ENCODE measurements at regions not wholly inside any gene's neighbourhood (a gene's known extent, or its start where the extent isn't known, plus 50 kb on each side); places are given as distances from the start of the nearest gene placed in this dataset.

- DNase-seq (ENCODE audit: extremely low read depth, low read depth) = no peak
- TF ChIP-seq, protein P1, sequence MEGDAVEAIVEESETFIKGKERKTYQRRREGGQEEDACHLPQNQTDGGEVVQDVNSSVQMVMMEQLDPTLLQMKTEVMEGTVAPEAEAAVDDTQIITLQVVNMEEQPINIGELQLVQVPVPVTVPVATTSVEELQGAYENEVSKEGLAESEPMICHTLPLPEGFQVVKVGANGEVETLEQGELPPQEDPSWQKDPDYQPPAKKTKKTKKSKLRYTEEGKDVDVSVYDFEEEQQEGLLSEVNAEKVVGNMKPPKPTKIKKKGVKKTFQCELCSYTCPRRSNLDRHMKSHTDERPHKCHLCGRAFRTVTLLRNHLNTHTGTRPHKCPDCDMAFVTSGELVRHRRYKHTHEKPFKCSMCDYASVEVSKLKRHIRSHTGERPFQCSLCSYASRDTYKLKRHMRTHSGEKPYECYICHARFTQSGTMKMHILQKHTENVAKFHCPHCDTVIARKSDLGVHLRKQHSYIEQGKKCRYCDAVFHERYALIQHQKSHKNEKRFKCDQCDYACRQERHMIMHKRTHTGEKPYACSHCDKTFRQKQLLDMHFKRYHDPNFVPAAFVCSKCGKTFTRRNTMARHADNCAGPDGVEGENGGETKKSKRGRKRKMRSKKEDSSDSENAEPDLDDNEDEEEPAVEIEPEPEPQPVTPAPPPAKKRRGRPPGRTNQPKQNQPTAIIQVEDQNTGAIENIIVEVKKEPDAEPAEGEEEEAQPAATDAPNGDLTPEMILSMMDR (IDR thresholded peaks at IDR 0.05; ENCODE audit: low read depth, low read length, missing control alignments) = no peak
- H3K4me3 ChIP-seq (replicated peaks; ENCODE audit: low read depth, low read length) = no peak overlapping the region
These were observed 211.6 kb upstream of the SFSWAP start for GRCh38 chr12:131499160-131499863.

GRCh38 chr12:131499864-131500190 is 211.1 kb upstream of the SFSWAP start:
- DNase-seq (ENCODE audit: extremely low read depth, low read depth) = no peak
- TF ChIP-seq, protein P1 (IDR thresholded peaks at IDR 0.05; ENCODE audit: low read depth, low read length, missing control alignments) = no peak
- H3K4me3 ChIP-seq (replicated peaks; ENCODE audit: low read depth, low read length) = no peak overlapping the region

- TF ChIP-seq, protein P1 (IDR thresholded peaks at IDR 0.05; ENCODE audit: low read depth, low read length, missing control alignments) = no peak
- no peak overlapping the region for H3K4me3 ChIP-seq (replicated peaks; ENCODE audit: low read depth, low read length)
- no peak for DNase-seq (ENCODE audit: extremely low read depth, low read depth)
These were observed 210.3 kb upstream of the SFSWAP start for GRCh38 chr12:131500564-131500963.

- no peak for DNase-seq (ENCODE audit: extremely low read depth, low read depth)
- TF ChIP-seq, protein P1 (IDR thresholded peaks at IDR 0.05; ENCODE audit: low read depth, low read length, missing control alignments) = no peak
- no peak overlapping the region for H3K4me3 ChIP-seq (replicated peaks; ENCODE audit: low read depth, low read length)
These were observed 205.3 kb upstream of the SFSWAP start for GRCh38 chr12:131505561-131505960.

DNA sequence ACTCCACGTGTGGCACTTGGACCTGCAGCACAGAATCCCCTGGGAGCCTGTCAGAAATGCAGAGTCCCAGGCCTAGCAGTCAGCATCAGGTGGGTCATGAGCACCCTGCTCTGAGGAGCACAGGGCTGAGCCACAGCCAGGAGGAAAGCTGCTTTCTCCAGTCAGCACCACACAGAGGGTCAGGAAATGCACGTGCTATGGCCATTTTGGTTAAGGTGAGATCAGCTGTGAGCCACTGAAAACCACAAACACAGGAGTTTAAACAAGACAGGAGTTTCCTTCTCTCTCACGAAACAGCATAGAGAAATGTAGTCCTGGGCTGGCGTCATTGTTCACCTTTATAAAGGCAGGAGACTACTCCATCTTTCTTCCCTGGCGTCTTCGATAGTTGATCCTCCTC is 204.5 kb upstream of the SFSWAP start:
- DNase-seq (ENCODE audit: extremely low read depth, low read depth) = no peak
- no peak overlapping the region for H3K4me3 ChIP-seq (replicated peaks; ENCODE audit: low read depth, low read length)
- TF ChIP-seq, protein P1 (IDR thresholded peaks at IDR 0.05; ENCODE audit: low read depth, low read length, missing control alignments) = no peak

- TF ChIP-seq, protein P1 (IDR thresholded peaks at IDR 0.05; ENCODE audit: low read depth, low read length, missing control alignments) = no peak
- H3K4me3 ChIP-seq (replicated peaks; ENCODE audit: low read depth, low read length) = no peak overlapping the region
- DNase-seq (ENCODE audit: extremely low read depth, low read depth) = no peak
These were observed 203.8 kb upstream of the SFSWAP start for GRCh38 chr12:131507094-131507493.

GRCh38 chr12:131507881-131508280 is 203.0 kb upstream of the SFSWAP start:
- no peak for DNase-seq (ENCODE audit: extremely low read depth, low read depth)
- TF ChIP-seq, protein P1 (IDR thresholded peaks at IDR 0.05; ENCODE audit: low read depth, low read length, missing control alignments) = no peak
- no peak overlapping the region for H3K4me3 ChIP-seq (replicated peaks; ENCODE audit: low read depth, low read length)

Data from HFF-Myc (cell line).